Left lung (tissue), 4 donors: ENCODE measurements at regions not wholly inside any gene's neighbourhood (a gene's known extent, or its start where the extent isn't known, plus 50 kb on each side); places are given as distances from the start of the nearest gene placed in this dataset.

ENCODE experiments used
- ATAC-seq: fragments of 200-7000 bp; cut with Tn5 transposase; one replicate; pipeline ENCODE4 v1.9.1; 2020; ENCODE audit warnings: moderate library complexity
- DNase-seq, 4 donors: peaks; one replicate each; pipeline ENCODE4 v3.0.0-alpha.2; 2013 to 2020
- H3K27ac ChIP-seq, 2 donors: fragments of 200-600 bp; sonication (generic) in 1 of 2; one replicate each; pipeline versions ENCODE4 v1.5.0 to v1.8.0; 2020 to 2021
- H3K27me3 ChIP-seq, 2 donors: fragments of 200-600 bp; sonication (generic) in 1 of 2; one replicate each; pipeline versions ENCODE4 v1.5.0 to v1.8.0; 2020 to 2021
- H3K36me3 ChIP-seq, 2 donors: fragments of 200-600 bp; sonication (generic) in 1 of 2; one replicate each; pipeline versions ENCODE4 v1.5.0 to v1.8.0; 2020 to 2021
- H3K4me1 ChIP-seq, 2 donors: fragments of 200-600 bp; one replicate each; pipeline ENCODE4 v1.8.0; 2021
- H3K4me3 ChIP-seq, 2 donors: fragments of 200-600 bp; sonication (generic) in 1 of 2; one replicate each; pipeline versions ENCODE4 v1.5.0 to v1.8.0; 2020 to 2021; ENCODE audit warnings: mild to moderate bottlenecking in 1 of 2
- H3K9me3 ChIP-seq, 2 donors: fragments of 200-600 bp; sonication (generic) in 1 of 2; one replicate each; pipeline versions ENCODE4 v1.5.0 to v1.8.0; 2020 to 2021
- intact Hi-C, 2 donors: fragments of 100-400 bp; cut with DNase I; formaldehyde crosslinking; loops; one replicate each; pipeline versions ENCODE4 v1.11.2 to v1.14.2; 2022
- TF ChIP-seq, protein P1 (sequence below), 2 donors: fragments of 200-600 bp; sonication (generic) in 1 of 2; IDR thresholded peaks; one replicate each; pipeline versions ENCODE4 v1.5.0 to v1.8.0; 2021; ENCODE audit warnings: antibody characterized with exemption in 2 of 2
- donor health status: DM: no; HTN: yes; CAD: no.
- donor health status: DM: no; HTN: no; CAD: no.

DNA sequence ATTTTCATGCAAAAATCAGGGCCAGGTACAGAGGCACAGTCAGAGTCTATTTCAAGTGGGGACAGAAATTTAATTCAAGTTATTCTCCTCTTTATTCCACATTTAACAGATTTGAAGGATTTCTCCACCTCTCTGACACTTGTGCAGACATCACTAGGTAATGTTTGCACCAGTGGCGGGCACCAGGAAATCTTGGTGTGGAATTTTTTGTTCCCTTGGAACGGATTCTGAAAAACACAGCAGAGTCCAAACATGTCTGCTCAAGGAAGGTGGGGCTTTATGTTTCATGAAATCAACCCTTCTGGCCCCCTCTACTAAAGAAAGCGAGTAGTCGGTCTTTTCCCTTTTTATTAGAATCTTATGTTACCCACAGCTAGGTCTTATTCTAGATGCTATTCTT lies 271.2 kb upstream of the MDFIC2 start:
- Histone ChIP-seq H3K27me3 (no peaks in the 10 kb centered on the region), H3K4me3 (no peak overlapping the region), H3K9me3 (no peaks in the 10 kb centered on the region), H3K4me1 (no peaks in the 10 kb centered on the region), H3K36me3 (no peaks in the 10 kb centered on the region), H3K27ac (no peak overlapping the region)
- ATAC-seq = no peak
- TF ChIP-seq, protein P1, sequence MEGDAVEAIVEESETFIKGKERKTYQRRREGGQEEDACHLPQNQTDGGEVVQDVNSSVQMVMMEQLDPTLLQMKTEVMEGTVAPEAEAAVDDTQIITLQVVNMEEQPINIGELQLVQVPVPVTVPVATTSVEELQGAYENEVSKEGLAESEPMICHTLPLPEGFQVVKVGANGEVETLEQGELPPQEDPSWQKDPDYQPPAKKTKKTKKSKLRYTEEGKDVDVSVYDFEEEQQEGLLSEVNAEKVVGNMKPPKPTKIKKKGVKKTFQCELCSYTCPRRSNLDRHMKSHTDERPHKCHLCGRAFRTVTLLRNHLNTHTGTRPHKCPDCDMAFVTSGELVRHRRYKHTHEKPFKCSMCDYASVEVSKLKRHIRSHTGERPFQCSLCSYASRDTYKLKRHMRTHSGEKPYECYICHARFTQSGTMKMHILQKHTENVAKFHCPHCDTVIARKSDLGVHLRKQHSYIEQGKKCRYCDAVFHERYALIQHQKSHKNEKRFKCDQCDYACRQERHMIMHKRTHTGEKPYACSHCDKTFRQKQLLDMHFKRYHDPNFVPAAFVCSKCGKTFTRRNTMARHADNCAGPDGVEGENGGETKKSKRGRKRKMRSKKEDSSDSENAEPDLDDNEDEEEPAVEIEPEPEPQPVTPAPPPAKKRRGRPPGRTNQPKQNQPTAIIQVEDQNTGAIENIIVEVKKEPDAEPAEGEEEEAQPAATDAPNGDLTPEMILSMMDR (IDR thresholded peaks at IDR 0.05) = no peak
- no peak for DNase-seq
- intact Hi-C loops = no loop called here

DNA sequence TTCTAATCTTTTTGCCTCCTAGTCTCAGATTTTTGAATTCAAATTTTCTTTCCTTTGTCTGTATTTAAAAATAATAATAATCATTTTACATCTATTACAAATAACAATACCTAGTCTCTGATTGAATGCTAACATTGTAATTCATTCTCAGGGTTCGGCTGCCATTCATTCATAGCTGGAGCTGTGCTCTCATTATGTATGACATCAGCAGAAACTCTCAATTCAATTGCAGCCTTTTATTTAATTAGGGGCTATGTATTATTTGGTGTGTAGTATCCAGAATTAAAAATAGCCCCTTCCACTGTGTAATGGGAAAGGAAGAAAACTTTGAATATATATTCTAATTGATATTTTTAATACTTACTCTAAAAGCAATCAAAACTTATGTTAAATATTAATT lies 270.4 kb upstream of the MDFIC2 start:
- DNase-seq = no peak
- TF ChIP-seq, protein P1 (IDR thresholded peaks at IDR 0.05) = no peak
- Histone ChIP-seq H3K27ac (no peak overlapping the region), H3K4me1 (no peaks in the 10 kb centered on the region), H3K4me3 (no peak overlapping the region), H3K27me3 (no peaks in the 10 kb centered on the region), H3K36me3 (no peaks in the 10 kb centered on the region), H3K9me3 (no peaks in the 10 kb centered on the region)
- no peak for ATAC-seq
- intact Hi-C loops = no loop called here

DNA sequence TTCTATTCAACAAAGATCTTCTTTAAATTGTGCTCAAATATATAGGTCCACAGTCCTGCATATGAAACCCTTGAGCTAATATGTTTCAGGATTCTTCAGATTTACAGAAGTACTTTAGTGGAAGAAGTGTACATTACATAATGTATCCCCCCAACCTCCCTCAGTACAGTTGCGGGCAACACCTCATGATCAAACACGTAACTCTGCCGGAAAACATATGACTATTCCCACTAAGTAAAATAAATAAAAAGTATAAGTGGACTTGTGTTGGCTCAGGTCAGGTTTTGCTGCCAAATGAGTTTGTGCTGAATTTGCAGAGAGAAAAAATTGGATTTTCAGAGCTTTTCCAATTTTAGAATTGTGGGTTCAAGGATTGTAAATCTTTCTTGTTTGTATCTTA lies 267.6 kb upstream of the MDFIC2 start:
- no peak overlapping the region for H3K4me3 ChIP-seq
- H3K27me3 ChIP-seq = no peaks in the 10 kb centered on the region
- no peak overlapping the region for H3K27ac ChIP-seq
- H3K9me3 ChIP-seq = no peaks in the 10 kb centered on the region
- intact Hi-C loops = no loop called here
- TF ChIP-seq, protein P1 (IDR thresholded peaks at IDR 0.05) = no peak
- ATAC-seq (no peak), DNase-seq (peak in 1 of 4 donors; percentile 8)
- H3K36me3 ChIP-seq = no peaks in the 10 kb centered on the region
- no peaks in the 10 kb centered on the region for H3K4me1 ChIP-seq

DNA sequence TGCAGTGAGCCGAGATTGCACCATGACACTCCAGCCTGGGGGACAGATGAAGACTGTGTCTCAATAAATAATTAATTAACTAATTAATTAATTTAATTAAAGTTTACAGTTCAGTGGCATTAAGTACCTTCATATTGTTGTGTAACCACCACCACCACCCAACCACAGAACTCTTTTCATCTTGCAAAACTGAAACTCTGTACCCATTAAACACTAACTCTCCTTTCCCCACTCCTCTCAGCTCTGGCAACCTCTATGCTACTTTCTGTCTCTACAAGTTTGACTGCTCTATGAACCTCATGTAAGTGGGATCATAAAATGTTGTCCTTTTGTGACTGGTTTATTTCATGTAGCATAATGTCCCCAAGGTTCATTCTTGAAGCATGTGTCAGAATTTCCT lies 259.3 kb upstream of the MDFIC2 start:
- TF ChIP-seq, protein P1 (IDR thresholded peaks at IDR 0.05) = no peak
- H3K4me3 ChIP-seq = no peak overlapping the region
- no peak for ATAC-seq
- no peak for DNase-seq
- no peaks in the 10 kb centered on the region for H3K36me3 ChIP-seq
- no peaks in the 10 kb centered on the region for H3K4me1 ChIP-seq
- no peak overlapping the region for H3K27ac ChIP-seq
- no peaks in the 10 kb centered on the region for H3K27me3 ChIP-seq
- no peaks in the 10 kb centered on the region for H3K9me3 ChIP-seq
- intact Hi-C loops = no loop called here

DNA sequence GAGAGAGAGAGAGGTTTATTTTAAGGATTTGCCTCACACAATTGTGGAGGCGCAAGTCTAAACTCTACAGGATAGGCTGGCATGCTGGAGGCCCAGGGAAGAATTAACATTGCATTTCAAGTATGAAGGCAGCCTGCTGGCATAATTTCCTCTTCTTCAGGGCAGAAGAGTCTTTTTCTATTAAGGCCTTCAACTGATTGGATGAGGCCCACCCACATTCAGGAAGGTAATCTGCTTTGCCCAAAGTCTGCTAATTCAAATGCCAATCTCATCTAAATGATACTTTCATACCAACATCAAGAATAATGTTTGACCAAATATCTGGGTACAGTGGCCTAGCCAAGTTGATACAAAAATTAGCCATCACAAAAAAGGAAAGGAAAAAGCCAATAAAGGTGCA lies 258.1 kb upstream of the MDFIC2 start:
- no peaks in the 10 kb centered on the region for H3K27me3 ChIP-seq
- intact Hi-C loops = no loop called here
- no peak for ATAC-seq
- H3K27ac ChIP-seq = no peak overlapping the region
- DNase-seq = no peak
- no peak overlapping the region for H3K4me3 ChIP-seq
- H3K36me3 ChIP-seq = no peaks in the 10 kb centered on the region
- TF ChIP-seq, protein P1 (IDR thresholded peaks at IDR 0.05) = no peak
- H3K4me1 ChIP-seq = no peaks in the 10 kb centered on the region
- no peaks in the 10 kb centered on the region for H3K9me3 ChIP-seq
